ENCODE measurements at regions not wholly inside any gene's neighbourhood (a gene's known extent, or its start where the extent isn't known, plus 50 kb on each side); places are given as distances from the start of the nearest gene placed in this dataset.

- no peak overlapping the region for H3K23ac ChIP-seq (ENCODE audit: low read length)
- no peak overlapping the region for H2BK5ac ChIP-seq (ENCODE audit: low read length)
- H3K4me3 ChIP-seq (ENCODE audit: low read length) = no peak overlapping the region
- H4K5ac ChIP-seq (ENCODE audit: low read length) = no peak overlapping the region
- DNase-seq = no peak
- no peak overlapping the region for H2AK5ac ChIP-seq (ENCODE audit: low read length)
- H3K4me1 ChIP-seq (ENCODE audit: control insufficient read depth, low read depth, low read length) = no peaks in the 10 kb centered on the region
- no CpG with 5 or more reads among the region's 3 CpGs for WGBS (ENCODE audit: extremely low coverage, insufficient coverage, low lambda C conversion rate)
- no peak overlapping the region for H2BK120ac ChIP-seq (ENCODE audit: low read depth, low read length)
- no peak overlapping the region for H3K18ac ChIP-seq (ENCODE audit: low read length)
- H3K4me2 ChIP-seq (ENCODE audit: low read length) = no peak overlapping the region
- no peak overlapping the region for H3K27ac ChIP-seq (ENCODE audit: low read depth, low read length)
- H3K79me2 ChIP-seq (ENCODE audit: control insufficient read depth, insufficient read depth, low read length) = no peaks in the 10 kb centered on the region
- no peak overlapping the region for H3K9ac ChIP-seq (ENCODE audit: low read length)
- no peak overlapping the region for H3K4ac ChIP-seq (ENCODE audit: low read depth, low read length)
- H4K8ac ChIP-seq (ENCODE audit: low read depth, low read length) = no peak overlapping the region
- H3K56ac ChIP-seq (ENCODE audit: low read length) = no peak overlapping the region
- no peaks in the 10 kb centered on the region for H3K27me3 ChIP-seq (ENCODE audit: insufficient read depth, low read length, poor library complexity)
- H3K36me3 ChIP-seq (ENCODE audit: control insufficient read depth, insufficient read depth, low read length) = no peaks in the 10 kb centered on the region
- no peaks in the 10 kb centered on the region for H3K79me1 ChIP-seq (ENCODE audit: low read length)
- H2BK15ac ChIP-seq (replicated peaks; ENCODE audit: low read depth) = no peak overlapping the region
Observed at GRCh38 chr1:58869638-58870297, 85.9 kb upstream of the JUN start.

GRCh38 chr1:58870298-58870676 lies 86.4 kb upstream of the JUN start:
- H3K79me1 ChIP-seq (ENCODE audit: low read length) = no peaks in the 10 kb centered on the region
- no peak overlapping the region for H3K56ac ChIP-seq (ENCODE audit: low read length)

GRCh38 chr1:58874342-58874741 lies 90.5 kb upstream of the JUN start:
- H3K56ac ChIP-seq (ENCODE audit: low read length) = no peak overlapping the region
- no peak overlapping the region for H3K27ac ChIP-seq (ENCODE audit: low read depth, low read length)
- H2BK15ac ChIP-seq (replicated peaks; ENCODE audit: low read depth) = no peak overlapping the region
- H4K5ac ChIP-seq (ENCODE audit: low read length) = no peak overlapping the region
- H2BK5ac ChIP-seq (ENCODE audit: low read length) = no peak overlapping the region
- no peak for DNase-seq
- no peaks in the 10 kb centered on the region for H3K79me2 ChIP-seq (ENCODE audit: control insufficient read depth, insufficient read depth, low read length)
- no peak overlapping the region for H3K9ac ChIP-seq (ENCODE audit: low read length)
- no peak overlapping the region for H2AK5ac ChIP-seq (ENCODE audit: low read length)
- H4K8ac ChIP-seq (ENCODE audit: low read depth, low read length) = no peak overlapping the region
- no peak overlapping the region for H3K4me3 ChIP-seq (ENCODE audit: low read length)
- no peaks in the 10 kb centered on the region for H3K27me3 ChIP-seq (ENCODE audit: insufficient read depth, low read length, poor library complexity)
- no peak overlapping the region for H3K23ac ChIP-seq (ENCODE audit: low read length)
- H2BK120ac ChIP-seq (ENCODE audit: low read depth, low read length) = no peak overlapping the region
- no peaks in the 10 kb centered on the region for H3K36me3 ChIP-seq (ENCODE audit: control insufficient read depth, insufficient read depth, low read length)
- no peak overlapping the region for H3K4ac ChIP-seq (ENCODE audit: low read depth, low read length)
- no peaks in the 10 kb centered on the region for H3K4me1 ChIP-seq (ENCODE audit: control insufficient read depth, low read depth, low read length)
- H3K4me2 ChIP-seq (ENCODE audit: low read length) = no peak overlapping the region
- H3K18ac ChIP-seq (ENCODE audit: low read length) = no peak overlapping the region
- H3K79me1 ChIP-seq (ENCODE audit: low read length) = no peaks in the 10 kb centered on the region

More at GRCh38 chr1:58870298-58870676, 86.4 kb upstream of the JUN start:
- Histone ChIP-seq H3K4me1 (ENCODE audit: control insufficient read depth, low read depth, low read length) (no peaks in the 10 kb centered on the region), H3K27ac (ENCODE audit: low read depth, low read length) (no peak overlapping the region), H3K18ac (ENCODE audit: low read length) (no peak overlapping the region), H3K79me2 (ENCODE audit: control insufficient read depth, insufficient read depth, low read length) (no peaks in the 10 kb centered on the region), H3K27me3 (ENCODE audit: insufficient read depth, low read length, poor library complexity) (no peaks in the 10 kb centered on the region), H2BK5ac (ENCODE audit: low read length) (no peak overlapping the region), H2AK5ac (ENCODE audit: low read length) (no peak overlapping the region), H3K36me3 (ENCODE audit: control insufficient read depth, insufficient read depth, low read length) (no peaks in the 10 kb centered on the region), H3K4ac (ENCODE audit: low read depth, low read length) (no peak overlapping the region), H4K5ac (ENCODE audit: low read length) (no peak overlapping the region), H4K8ac (ENCODE audit: low read depth, low read length) (no peak overlapping the region), H3K9ac (ENCODE audit: low read length) (no peak overlapping the region), H2BK15ac (replicated peaks; ENCODE audit: low read depth) (no peak overlapping the region), H3K4me3 (ENCODE audit: low read length) (no peak overlapping the region), H3K23ac (ENCODE audit: low read length) (no peak overlapping the region), H2BK120ac (ENCODE audit: low read depth, low read length) (no peak overlapping the region), H3K4me2 (ENCODE audit: low read length) (no peak overlapping the region)
- DNase-seq = no peak
- no CpG with 5 or more reads among the region's 2 CpGs for WGBS (ENCODE audit: extremely low coverage, insufficient coverage, low lambda C conversion rate)

- Histone ChIP-seq H3K79me2 (ENCODE audit: control insufficient read depth, insufficient read depth, low read length) (no peaks in the 10 kb centered on the region), H3K9ac (ENCODE audit: low read length) (no peak overlapping the region), H2BK5ac (ENCODE audit: low read length) (no peak overlapping the region), H2BK120ac (ENCODE audit: low read depth, low read length) (no peak overlapping the region), H3K4me2 (ENCODE audit: low read length) (no peak overlapping the region), H3K27ac (ENCODE audit: low read depth, low read length) (no peak overlapping the region), H3K18ac (ENCODE audit: low read length) (no peak overlapping the region), H2AK5ac (ENCODE audit: low read length) (no peak overlapping the region), H4K5ac (ENCODE audit: low read length) (no peak overlapping the region), H4K8ac (ENCODE audit: low read depth, low read length) (no peak overlapping the region), H3K27me3 (ENCODE audit: insufficient read depth, low read length, poor library complexity) (no peaks in the 10 kb centered on the region), H3K23ac (ENCODE audit: low read length) (no peak overlapping the region), H3K56ac (ENCODE audit: low read length) (no peak overlapping the region), H3K36me3 (ENCODE audit: control insufficient read depth, insufficient read depth, low read length) (no peaks in the 10 kb centered on the region), H2BK15ac (replicated peaks; ENCODE audit: low read depth) (no peak overlapping the region), H3K4me1 (ENCODE audit: control insufficient read depth, low read depth, low read length) (no peaks in the 10 kb centered on the region), H3K4ac (ENCODE audit: low read depth, low read length) (no peak overlapping the region), H3K79me1 (ENCODE audit: low read length) (no peaks in the 10 kb centered on the region), H3K4me3 (ENCODE audit: low read length) (no peak overlapping the region)
- DNase-seq = peak; percentile 94
- no CpG with 5 or more reads among the region's 12 CpGs for WGBS (ENCODE audit: extremely low coverage, insufficient coverage, low lambda C conversion rate)
Observed at GRCh38 chr1:58874757-58875755, 91.2 kb upstream of the JUN start.

GRCh38 chr1:58879464-58879863 lies 95.6 kb upstream of the JUN start:
- no peak overlapping the region for H3K4ac ChIP-seq (ENCODE audit: low read depth, low read length)

More at GRCh38 chr1:58879464-58879863, 95.6 kb upstream of the JUN start:
- H3K18ac ChIP-seq (ENCODE audit: low read length) = no peak overlapping the region
- H3K4me1 ChIP-seq (ENCODE audit: control insufficient read depth, low read depth, low read length) = peaks cover 2% of the 10 kb centered on the region
- no CpG with 5 or more reads among the region's 2 CpGs for WGBS (ENCODE audit: extremely low coverage, insufficient coverage, low lambda C conversion rate)
- no peak overlapping the region for H3K4me2 ChIP-seq (ENCODE audit: low read length)
- H2BK15ac ChIP-seq (replicated peaks; ENCODE audit: low read depth) = no peak overlapping the region
- no peak overlapping the region for H3K23ac ChIP-seq (ENCODE audit: low read length)
- H3K27me3 ChIP-seq (ENCODE audit: insufficient read depth, low read length, poor library complexity) = no peaks in the 10 kb centered on the region
- no peak overlapping the region for H2BK120ac ChIP-seq (ENCODE audit: low read depth, low read length)
- H3K56ac ChIP-seq (ENCODE audit: low read length) = no peak overlapping the region
- no peak for DNase-seq
- H4K8ac ChIP-seq (ENCODE audit: low read depth, low read length) = no peak overlapping the region
- H2BK5ac ChIP-seq (ENCODE audit: low read length) = no peak overlapping the region
- no peak overlapping the region for H2AK5ac ChIP-seq (ENCODE audit: low read length)
- no peaks in the 10 kb centered on the region for H3K79me2 ChIP-seq (ENCODE audit: control insufficient read depth, insufficient read depth, low read length)
- no peaks in the 10 kb centered on the region for H3K79me1 ChIP-seq (ENCODE audit: low read length)
- H4K5ac ChIP-seq (ENCODE audit: low read length) = no peak overlapping the region
- H3K27ac ChIP-seq (ENCODE audit: low read depth, low read length) = no peak overlapping the region
- no peak overlapping the region for H3K4me3 ChIP-seq (ENCODE audit: low read length)
- H3K9ac ChIP-seq (ENCODE audit: low read length) = no peak overlapping the region
- H3K36me3 ChIP-seq (ENCODE audit: control insufficient read depth, insufficient read depth, low read length) = no peaks in the 10 kb centered on the region

All from mesendoderm (in vitro differentiated cells).